H1 (cell line): ENCODE measurements at regions not wholly inside any gene's neighbourhood (a gene's known extent, or its start where the extent isn't known, plus 50 kb on each side); places are given as distances from the start of the nearest gene placed in this dataset.

Experiments
- EGR1 ChIP-seq: IDR thresholded peaks from 2 replicates; pipeline ENCODE4 v1.6.1; 2011; ENCODE audit warnings: low read depth, low read length, borderline replicate concordance
- KDM5A ChIP-seq: fragments of 200-600 bp; IDR thresholded peaks from 2 replicates; pipeline ENCODE4 v1.7.1; 2012; ENCODE audit warnings: mild to moderate bottlenecking, low read length, inconsistent platforms, mixed read lengths
- PHF8 ChIP-seq: fragments of 200-600 bp; sonication (generic); conservative IDR thresholded peaks from 2 replicates; pipeline ENCODE4 v1.7.1; 2012; ENCODE audit warnings: low read depth, mild to moderate bottlenecking, inconsistent platforms, low read length, moderate library complexity

DNA sequence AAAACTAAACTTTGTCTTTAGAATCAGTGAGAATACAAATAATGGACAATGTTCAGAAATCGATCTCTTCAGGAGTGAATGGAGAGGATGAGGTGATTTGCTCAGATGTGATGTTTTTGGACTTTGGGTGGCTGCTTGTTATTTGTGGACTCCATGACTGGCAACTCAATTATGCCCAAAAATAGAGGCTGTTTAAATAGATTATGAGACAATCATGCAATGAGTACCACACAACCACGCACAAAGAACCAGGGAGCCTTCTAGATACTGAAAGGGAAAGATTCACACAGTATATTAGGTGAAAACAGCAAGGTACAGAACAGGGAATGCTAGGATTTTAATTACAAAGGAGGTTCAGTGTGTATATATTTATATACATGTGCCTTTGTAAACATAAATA lies 141.3 kb upstream of the ANK3 start (continued):
- no peak for TF ChIP-seq EGR1
- TF ChIP-seq PHF8: no peak
- TF ChIP-seq KDM5A: no peak
- TF ChIP-seq, all 59 proteins: peak for 0
